ENCODE measurements at regions not wholly inside any gene's neighbourhood (a gene's known extent, or its start where the extent isn't known, plus 50 kb on each side); places are given as distances from the start of the nearest gene placed in this dataset.

DNA sequence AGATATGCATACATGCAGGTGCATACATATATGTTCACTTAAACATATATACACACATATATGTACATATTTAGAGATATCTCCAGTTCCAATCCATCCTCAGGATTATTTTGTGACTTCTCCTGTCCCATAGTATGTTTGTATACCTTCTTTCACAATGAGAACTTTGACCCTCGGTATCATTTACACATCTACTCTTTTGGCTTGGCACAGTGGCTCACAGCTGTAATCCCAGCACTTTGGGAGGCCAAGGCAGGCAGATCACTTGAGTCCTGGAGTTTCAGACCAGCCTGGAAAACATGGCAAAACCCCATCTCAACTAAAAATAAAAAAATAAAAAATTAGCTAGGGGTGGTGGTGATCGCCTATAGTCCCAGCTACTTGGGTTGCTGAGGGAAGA, 148.1 kb upstream of the CCL2 start:
- TF ChIP-seq, protein P1, sequence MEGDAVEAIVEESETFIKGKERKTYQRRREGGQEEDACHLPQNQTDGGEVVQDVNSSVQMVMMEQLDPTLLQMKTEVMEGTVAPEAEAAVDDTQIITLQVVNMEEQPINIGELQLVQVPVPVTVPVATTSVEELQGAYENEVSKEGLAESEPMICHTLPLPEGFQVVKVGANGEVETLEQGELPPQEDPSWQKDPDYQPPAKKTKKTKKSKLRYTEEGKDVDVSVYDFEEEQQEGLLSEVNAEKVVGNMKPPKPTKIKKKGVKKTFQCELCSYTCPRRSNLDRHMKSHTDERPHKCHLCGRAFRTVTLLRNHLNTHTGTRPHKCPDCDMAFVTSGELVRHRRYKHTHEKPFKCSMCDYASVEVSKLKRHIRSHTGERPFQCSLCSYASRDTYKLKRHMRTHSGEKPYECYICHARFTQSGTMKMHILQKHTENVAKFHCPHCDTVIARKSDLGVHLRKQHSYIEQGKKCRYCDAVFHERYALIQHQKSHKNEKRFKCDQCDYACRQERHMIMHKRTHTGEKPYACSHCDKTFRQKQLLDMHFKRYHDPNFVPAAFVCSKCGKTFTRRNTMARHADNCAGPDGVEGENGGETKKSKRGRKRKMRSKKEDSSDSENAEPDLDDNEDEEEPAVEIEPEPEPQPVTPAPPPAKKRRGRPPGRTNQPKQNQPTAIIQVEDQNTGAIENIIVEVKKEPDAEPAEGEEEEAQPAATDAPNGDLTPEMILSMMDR (conservative IDR thresholded peaks at IDR 0.05 in 1 of 2, IDR thresholded peaks at IDR 0.05 in 1 of 2; ENCODE audit: low read depth in 1 of 2, low read length in 2 of 2) = no peak
- TF ChIP-seq EZH2 (IDR thresholded peaks at IDR 0.05; ENCODE audit: low read length, missing control alignments) = no peak

All from fibroblast of lung (primary cell).